ENCODE measurements at regions not wholly inside any gene's neighbourhood (a gene's known extent, or its start where the extent isn't known, plus 50 kb on each side); places are given as distances from the start of the nearest gene placed in this dataset.

GRCh38 chr12:88994537-88994936, 357.8 kb downstream of the DUSP6 start:
- TF ChIP-seq CTCF (IDR thresholded peaks at IDR 0.05) = no peak
- TF ChIP-seq POLR2A (IDR thresholded peaks at IDR 0.05) = no peak
